ENCODE measurements at regions not wholly inside any gene's neighbourhood (a gene's known extent, or its start where the extent isn't known, plus 50 kb on each side); places are given as distances from the start of the nearest gene placed in this dataset.

DNA sequence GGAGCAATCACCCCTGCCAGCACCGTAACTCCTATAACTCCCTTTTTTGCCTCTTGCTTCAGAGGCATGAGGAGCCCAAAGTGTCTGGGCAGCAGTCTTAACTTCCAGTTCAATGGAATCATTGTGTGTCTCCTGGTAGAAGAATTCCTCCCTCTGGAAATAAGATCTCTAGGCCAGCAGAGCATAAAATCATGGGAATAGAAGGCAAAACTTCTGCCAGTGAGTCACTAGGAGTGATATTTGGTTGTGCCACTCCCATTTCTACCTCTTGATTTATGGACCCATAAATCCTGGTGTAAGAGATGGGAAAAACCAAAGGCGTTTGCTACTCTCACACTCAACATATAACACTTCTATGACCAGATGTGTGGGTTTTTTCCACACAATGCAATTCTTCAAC is 104.9 kb upstream of the FAM180A start:
- Histone ChIP-seq H3K4me3 (ENCODE audit: low read length in 2 of 2) (no peak overlapping the region), H3K4me1 (ENCODE audit: control insufficient read depth in 2 of 2, insufficient read depth in 1 of 2, low read depth in 1 of 2, low read length in 2 of 2) (no peaks in the 10 kb centered on the region), H4K91ac (ENCODE audit: low read depth, low read length, poor library complexity) (no peak overlapping the region), H4K8ac (ENCODE audit: low read depth, low read length) (no peak overlapping the region), H3K79me1 (ENCODE audit: low read depth, low read length) (no peaks in the 10 kb centered on the region), H3K9me3 (replicated peaks in 1 of 2; ENCODE audit: control insufficient read depth in 2 of 2, insufficient read depth in 1 of 2, low read depth in 1 of 2, low read length in 2 of 2) (peaks cover 0 to 4% of the 10 kb centered on the region in 2 donors), H2BK120ac (ENCODE audit: low read depth, low read length) (no peak overlapping the region), H3K4me2 (ENCODE audit: insufficient read depth, low read length, poor library complexity, severe bottlenecking) (no peak overlapping the region), H2BK15ac (ENCODE audit: low read length) (no peak overlapping the region), H3K9ac (ENCODE audit: low read depth, low read length, poor library complexity) (no peak overlapping the region), H3K27ac (replicated peaks; ENCODE audit: low read length) (no peak overlapping the region), H2BK12ac (ENCODE audit: low read length) (no peak overlapping the region), H3K18ac (ENCODE audit: low read length) (no peak overlapping the region), H2AK5ac (ENCODE audit: low read depth, low read length) (no peak overlapping the region), H2AFZ (ENCODE audit: low read length) (no peak overlapping the region), H3K14ac (ENCODE audit: low read length) (no peak overlapping the region), H3K4ac (ENCODE audit: low read length) (no peak overlapping the region), H3K36me3 (replicated peaks in 1 of 2; ENCODE audit: control insufficient read depth in 2 of 2, insufficient read depth in 2 of 2, low read length in 2 of 2) (no peaks in the 10 kb centered on the region), H3K23ac (ENCODE audit: low read depth, low read length, poor library complexity) (no peak overlapping the region), H2BK5ac (ENCODE audit: low read length) (no peak overlapping the region), H3K27me3 (ENCODE audit: control insufficient read depth in 3 of 3, insufficient read depth in 3 of 3, low read depth in 1 of 3, low read length in 3 of 3) (no peaks in the 10 kb centered on the region)
- no peak for DNase-seq (ENCODE audit: low spot score)
- WGBS, 2 donors (ENCODE audit: extremely low coverage in 2 of 2, insufficient read length in 2 of 2, insufficient replicate concordance in 1 of 2): no CpG with 5 or more reads among the region's 2 CpGs

DNA sequence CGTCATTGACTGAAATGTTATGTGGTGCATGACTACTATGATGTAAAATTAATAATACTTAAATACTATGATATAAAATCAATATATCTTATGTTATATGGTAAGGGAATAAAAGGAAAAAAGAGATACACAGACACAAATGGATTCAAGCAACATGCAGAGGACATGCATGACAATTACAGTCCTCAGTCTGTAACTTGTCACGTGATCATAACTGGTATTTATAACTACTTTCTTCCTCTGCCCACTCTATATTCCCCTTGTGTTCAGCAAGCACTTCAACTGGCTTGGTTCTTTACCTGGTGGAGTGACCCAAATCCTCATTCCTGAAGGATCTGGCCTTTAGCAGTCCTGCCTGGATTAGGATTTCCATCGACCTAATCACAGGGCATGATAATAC is 104.4 kb upstream of the FAM180A start:
- Histone ChIP-seq H3K23ac (ENCODE audit: low read depth, low read length, poor library complexity) (no peak overlapping the region), H3K9ac (ENCODE audit: low read depth, low read length, poor library complexity) (no peak overlapping the region)
- no CpG with 5 or more reads among the region's 3 CpGs for WGBS, 2 donors (ENCODE audit: extremely low coverage in 2 of 2, insufficient read length in 2 of 2, insufficient replicate concordance in 1 of 2)

GRCh38 chr7:135847242-135847641 is 98.6 kb upstream of the FAM180A start:
- Histone ChIP-seq H3K9me3 (replicated peaks in 1 of 2; ENCODE audit: control insufficient read depth in 2 of 2, insufficient read depth in 1 of 2, low read depth in 1 of 2, low read length in 2 of 2) (peaks cover 0 to 1% of the 10 kb centered on the region in 2 donors), H3K4me2 (ENCODE audit: insufficient read depth, low read length, poor library complexity, severe bottlenecking) (no peak overlapping the region), H2AK5ac (ENCODE audit: low read depth, low read length) (no peak overlapping the region), H3K27me3 (ENCODE audit: control insufficient read depth in 3 of 3, insufficient read depth in 3 of 3, low read depth in 1 of 3, low read length in 3 of 3) (no peaks in the 10 kb centered on the region), H3K36me3 (replicated peaks in 1 of 2; ENCODE audit: control insufficient read depth in 2 of 2, insufficient read depth in 2 of 2, low read length in 2 of 2) (peaks cover 0 to 2% of the 10 kb centered on the region in 2 donors), H2BK120ac (ENCODE audit: low read depth, low read length) (no peak overlapping the region), H3K79me1 (ENCODE audit: low read depth, low read length) (no peaks in the 10 kb centered on the region), H2BK15ac (ENCODE audit: low read length) (no peak overlapping the region), H3K4ac (ENCODE audit: low read length) (no peak overlapping the region), H3K9ac (ENCODE audit: low read depth, low read length, poor library complexity) (no peak overlapping the region), H3K18ac (ENCODE audit: low read length) (no peak overlapping the region), H3K23ac (ENCODE audit: low read depth, low read length, poor library complexity) (no peak overlapping the region), H2AFZ (ENCODE audit: low read length) (no peak overlapping the region), H4K8ac (ENCODE audit: low read depth, low read length) (no peak overlapping the region), H3K14ac (ENCODE audit: low read length) (no peak overlapping the region), H3K4me3 (ENCODE audit: low read length in 2 of 2) (no peak overlapping the region), H3K27ac (replicated peaks; ENCODE audit: low read length) (no peak overlapping the region), H2BK5ac (ENCODE audit: low read length) (no peak overlapping the region), H3K4me1 (ENCODE audit: control insufficient read depth in 2 of 2, insufficient read depth in 1 of 2, low read depth in 1 of 2, low read length in 2 of 2) (no peaks in the 10 kb centered on the region), H4K91ac (ENCODE audit: low read depth, low read length, poor library complexity) (no peak overlapping the region), H2BK12ac (ENCODE audit: low read length) (no peak overlapping the region)
- DNase-seq (ENCODE audit: low spot score): no peak
- WGBS, 2 donors (ENCODE audit: extremely low coverage in 2 of 2, insufficient read length in 2 of 2, insufficient replicate concordance in 1 of 2): no CpG with 5 or more reads among the region's 2 CpGs

More for the DNA sequence above, 104.4 kb upstream of the FAM180A start:
- no peak overlapping the region for H2BK15ac ChIP-seq (ENCODE audit: low read length)
- H3K14ac ChIP-seq (ENCODE audit: low read length): no peak overlapping the region
- no peak overlapping the region for H3K18ac ChIP-seq (ENCODE audit: low read length)
- no peaks in the 10 kb centered on the region for H3K79me1 ChIP-seq (ENCODE audit: low read depth, low read length)
- peaks cover 0 to 3% of the 10 kb centered on the region in 2 donors for H3K9me3 ChIP-seq (replicated peaks in 1 of 2; ENCODE audit: control insufficient read depth in 2 of 2, insufficient read depth in 1 of 2, low read depth in 1 of 2, low read length in 2 of 2)
- no peak overlapping the region for H3K27ac ChIP-seq (replicated peaks; ENCODE audit: low read length)
- no peaks in the 10 kb centered on the region for H3K27me3 ChIP-seq (ENCODE audit: control insufficient read depth in 3 of 3, insufficient read depth in 3 of 3, low read depth in 1 of 3, low read length in 3 of 3)
- no peak overlapping the region for H2BK5ac ChIP-seq (ENCODE audit: low read length)
- no peak overlapping the region for H2AFZ ChIP-seq (ENCODE audit: low read length)
- no peak overlapping the region for H4K91ac ChIP-seq (ENCODE audit: low read depth, low read length, poor library complexity)
- no peak for DNase-seq (ENCODE audit: low spot score)
- no peak overlapping the region for H2BK12ac ChIP-seq (ENCODE audit: low read length)
- no peak overlapping the region for H2BK120ac ChIP-seq (ENCODE audit: low read depth, low read length)
- H3K4me3 ChIP-seq (ENCODE audit: low read length in 2 of 2): no peak overlapping the region
- no peak overlapping the region for H2AK5ac ChIP-seq (ENCODE audit: low read depth, low read length)
- H4K8ac ChIP-seq (ENCODE audit: low read depth, low read length): no peak overlapping the region
- no peaks in the 10 kb centered on the region for H3K36me3 ChIP-seq (replicated peaks in 1 of 2; ENCODE audit: control insufficient read depth in 2 of 2, insufficient read depth in 2 of 2, low read length in 2 of 2)
- no peak overlapping the region for H3K4me2 ChIP-seq (ENCODE audit: insufficient read depth, low read length, poor library complexity, severe bottlenecking)
- no peak overlapping the region for H3K4ac ChIP-seq (ENCODE audit: low read length)
- H3K4me1 ChIP-seq (ENCODE audit: control insufficient read depth in 2 of 2, insufficient read depth in 1 of 2, low read depth in 1 of 2, low read length in 2 of 2): no peaks in the 10 kb centered on the region

DNA sequence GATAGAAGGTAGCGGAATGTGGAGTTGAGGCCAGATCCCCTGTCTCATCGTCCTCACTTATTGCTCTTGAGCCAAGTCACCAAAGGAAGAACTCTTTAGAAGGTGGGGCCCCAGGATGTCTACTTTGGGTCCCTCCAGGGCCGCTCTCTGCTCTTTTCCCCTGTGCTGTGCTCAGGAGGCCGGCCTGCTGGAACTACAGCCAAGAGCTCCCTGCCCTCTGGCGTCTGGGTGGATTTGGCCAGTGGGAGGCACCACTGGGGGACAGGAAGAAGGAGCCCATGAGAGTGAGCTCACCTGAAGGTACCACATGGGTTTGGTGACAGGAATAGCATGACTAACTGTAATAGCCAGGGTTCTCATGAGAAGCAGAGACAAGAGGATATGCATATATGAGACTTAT is 97.7 kb upstream of the FAM180A start:
- Histone ChIP-seq H4K8ac (ENCODE audit: low read depth, low read length) (no peak overlapping the region), H2BK5ac (ENCODE audit: low read length) (no peak overlapping the region), H3K18ac (ENCODE audit: low read length) (no peak overlapping the region), H3K9me3 (replicated peaks in 1 of 2; ENCODE audit: control insufficient read depth in 2 of 2, insufficient read depth in 1 of 2, low read depth in 1 of 2, low read length in 2 of 2) (peaks cover 0 to 1% of the 10 kb centered on the region in 2 donors), H3K27me3 (ENCODE audit: control insufficient read depth in 3 of 3, insufficient read depth in 3 of 3, low read depth in 1 of 3, low read length in 3 of 3) (no peaks in the 10 kb centered on the region), H2BK12ac (ENCODE audit: low read length) (no peak overlapping the region), H3K27ac (replicated peaks; ENCODE audit: low read length) (no peak overlapping the region), H3K23ac (ENCODE audit: low read depth, low read length, poor library complexity) (no peak overlapping the region), H3K9ac (ENCODE audit: low read depth, low read length, poor library complexity) (no peak overlapping the region), H3K4me2 (ENCODE audit: insufficient read depth, low read length, poor library complexity, severe bottlenecking) (no peak overlapping the region), H3K4me3 (ENCODE audit: low read length in 2 of 2) (no peak overlapping the region), H3K36me3 (replicated peaks in 1 of 2; ENCODE audit: control insufficient read depth in 2 of 2, insufficient read depth in 2 of 2, low read length in 2 of 2) (peaks cover 0 to 2% of the 10 kb centered on the region in 2 donors), H3K4ac (ENCODE audit: low read length) (no peak overlapping the region), H4K91ac (ENCODE audit: low read depth, low read length, poor library complexity) (no peak overlapping the region), H2AFZ (ENCODE audit: low read length) (no peak overlapping the region), H2BK120ac (ENCODE audit: low read depth, low read length) (no peak overlapping the region), H3K4me1 (ENCODE audit: control insufficient read depth in 2 of 2, insufficient read depth in 1 of 2, low read depth in 1 of 2, low read length in 2 of 2) (no peaks in the 10 kb centered on the region), H2AK5ac (ENCODE audit: low read depth, low read length) (no peak overlapping the region), H3K79me1 (ENCODE audit: low read depth, low read length) (no peaks in the 10 kb centered on the region), H2BK15ac (ENCODE audit: low read length) (no peak overlapping the region), H3K14ac (ENCODE audit: low read length) (no peak overlapping the region)
- WGBS, 2 donors (ENCODE audit: extremely low coverage in 2 of 2, insufficient read length in 2 of 2, insufficient replicate concordance in 1 of 2): no CpG with 5 or more reads among the region's 5 CpGs
- DNase-seq (ENCODE audit: low spot score): no peak

Data from neuronal stem cell (in vitro differentiated cells).